Ascending aorta (tissue), 2 donors: ENCODE measurements at regions not wholly inside any gene's neighbourhood (a gene's known extent, or its start where the extent isn't known, plus 50 kb on each side); places are given as distances from the start of the nearest gene placed in this dataset.

Experiments used
- DNase-seq, 2 donors: peaks; one replicate each; pipeline ENCODE4 v3.0.0-alpha.2; 2019; ENCODE audit warnings: low spot score in 2 of 2
- H3K27ac ChIP-seq, 2 donors: fragments of 200-600 bp; sonication (generic); one replicate each; pipeline ENCODE4 v1.5.1; 2016 to 2017; ENCODE audit warnings: mild to moderate bottlenecking in 1 of 2
- H3K27me3 ChIP-seq: fragments of 200-600 bp; sonication (generic); one replicate; pipeline ENCODE4 v1.5.1; 2017
- H3K36me3 ChIP-seq, 2 donors: fragments of 200-600 bp; sonication (generic); one replicate each; pipeline ENCODE4 v1.5.1; 2016
- H3K4me1 ChIP-seq, 2 donors: fragments of 200-600 bp; sonication (generic); one replicate each; pipeline ENCODE4 v1.5.1; 2016 to 2017; ENCODE audit warnings: mild to moderate bottlenecking in 1 of 2
- H3K4me3 ChIP-seq, 2 donors: fragments of 200-600 bp; sonication (generic); one replicate each; pipeline ENCODE4 v1.5.1; 2016 to 2017; ENCODE audit warnings: mild to moderate bottlenecking in 1 of 2
- H3K9me3 ChIP-seq, 2 donors: fragments of 200-600 bp; sonication (generic); one replicate each; pipeline ENCODE4 v1.5.1; 2016
- CTCF ChIP-seq, 3 experiments: fragments of 200-600 bp in 2 of 3; fragments of 450-650 bp in 1 of 3; sonication (generic) in 2 of 3; IDR thresholded peaks; one replicate each; pipeline ENCODE4 v1.5.1; 2016 to 2019; ENCODE audit warnings: antibody characterized with exemption in 3 of 3, mild to moderate bottlenecking in 1 of 3, moderate library complexity in 1 of 3
- intact Hi-C: fragments of 100-400 bp; cut with DNase I; formaldehyde crosslinking; loops from one replicate; pipeline ENCODE4 v1.15.1; 2023

- H3K9me3 ChIP-seq: no peaks in the 10 kb centered on the region
- no peak for TF ChIP-seq CTCF (IDR thresholded peaks at IDR 0.05)
- intact Hi-C loops: no loop called here
- no peaks in the 10 kb centered on the region for H3K27me3 ChIP-seq
- no peak for DNase-seq
- no peaks in the 10 kb centered on the region for H3K36me3 ChIP-seq
- H3K4me1 ChIP-seq: no peaks in the 10 kb centered on the region
- H3K27ac ChIP-seq: no peak overlapping the region
- H3K4me3 ChIP-seq: no peak overlapping the region
Observed at GRCh38 chr4:167715176-167715575, 377.2 kb upstream of the ANXA10 start.

- intact Hi-C loops: no loop called here
- no peak for TF ChIP-seq CTCF (IDR thresholded peaks at IDR 0.05)
- H3K27me3 ChIP-seq: no peaks in the 10 kb centered on the region
- H3K36me3 ChIP-seq: no peaks in the 10 kb centered on the region
- H3K4me3 ChIP-seq: no peak overlapping the region
- H3K4me1 ChIP-seq: no peaks in the 10 kb centered on the region
- no peak for DNase-seq
- H3K9me3 ChIP-seq: no peaks in the 10 kb centered on the region
- H3K27ac ChIP-seq: no peak overlapping the region
Observed at GRCh38 chr4:167717495-167717894, 374.8 kb upstream of the ANXA10 start.

GRCh38 chr4:167721617-167722486, 370.5 kb upstream of the ANXA10 start:
- Histone ChIP-seq H3K27ac (no peak overlapping the region), H3K27me3 (no peaks in the 10 kb centered on the region), H3K4me1 (no peaks in the 10 kb centered on the region), H3K36me3 (no peaks in the 10 kb centered on the region), H3K4me3 (no peak overlapping the region), H3K9me3 (no peaks in the 10 kb centered on the region)
- DNase-seq: no peak
- no peak for TF ChIP-seq CTCF (IDR thresholded peaks at IDR 0.05)
- intact Hi-C loops: no loop called here

GRCh38 chr4:167722487-167722808, 369.9 kb upstream of the ANXA10 start:
- intact Hi-C loops: no loop called here
- DNase-seq: no peak
- Histone ChIP-seq H3K9me3 (no peaks in the 10 kb centered on the region), H3K4me1 (no peaks in the 10 kb centered on the region), H3K36me3 (no peaks in the 10 kb centered on the region), H3K27me3 (no peaks in the 10 kb centered on the region), H3K4me3 (no peak overlapping the region), H3K27ac (no peak overlapping the region)
- no peak for TF ChIP-seq CTCF (IDR thresholded peaks at IDR 0.05)

GRCh38 chr4:167724941-167725340, 367.4 kb upstream of the ANXA10 start:
- no peaks in the 10 kb centered on the region for H3K36me3 ChIP-seq
- intact Hi-C loops: no loop called here
- TF ChIP-seq CTCF (IDR thresholded peaks at IDR 0.05): no peak
- DNase-seq: no peak
- H3K4me3 ChIP-seq: no peak overlapping the region
- no peaks in the 10 kb centered on the region for H3K4me1 ChIP-seq
- no peaks in the 10 kb centered on the region for H3K9me3 ChIP-seq
- H3K27me3 ChIP-seq: no peaks in the 10 kb centered on the region
- no peak overlapping the region for H3K27ac ChIP-seq
